ENCODE measurements at regions not wholly inside any gene's neighbourhood (a gene's known extent, or its start where the extent isn't known, plus 50 kb on each side); places are given as distances from the start of the nearest gene placed in this dataset.

- no peak for TF ChIP-seq POLR2AphosphoS5 (IDR thresholded peaks at IDR 0.05; ENCODE audit: low read depth, low read length)
- TF ChIP-seq POLR2A (IDR thresholded peaks at IDR 0.05; ENCODE audit: low read depth, low read length), result no peak
- TF ChIP-seq TAF1 (IDR thresholded peaks at IDR 0.05; ENCODE audit: low read depth, low read length), result no peak
Observed at GRCh38 chr18:55706898-55707297, 118.9 kb upstream of the TCF4 start.

All from GM12891 (cell line).